ENCODE measurements at regions not wholly inside any gene's neighbourhood (a gene's known extent, or its start where the extent isn't known, plus 50 kb on each side); places are given as distances from the start of the nearest gene placed in this dataset.

DNA sequence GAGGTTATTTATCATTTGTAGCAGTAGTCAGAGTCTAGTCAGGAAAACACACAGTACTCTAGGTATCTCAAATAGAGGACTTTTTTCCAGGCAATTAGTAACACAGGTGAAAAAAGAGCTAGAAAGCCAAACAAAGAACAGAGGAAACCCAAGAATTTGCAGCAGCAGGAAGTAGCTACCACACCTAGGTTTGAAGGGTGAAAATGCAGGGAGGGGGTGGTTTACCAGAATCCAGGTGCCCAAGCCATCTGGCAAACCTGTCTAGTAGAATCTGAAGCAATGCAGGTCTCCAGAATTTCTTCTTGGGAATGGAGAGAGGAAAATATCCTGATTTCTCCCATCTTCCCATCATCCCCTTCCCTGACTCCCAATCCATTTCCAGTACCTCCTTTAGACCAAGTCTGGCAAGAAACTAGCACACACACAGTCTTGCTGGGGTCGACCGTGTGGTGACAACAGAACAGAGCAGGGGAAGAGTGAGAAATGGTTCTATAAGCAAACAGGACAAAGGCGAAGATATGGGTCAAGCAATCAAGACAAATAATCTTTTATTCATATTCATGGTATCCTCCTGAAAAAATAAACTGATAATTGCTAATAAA lies 231.9 kb upstream of the MMADHC start:
- TF ChIP-seq CTCF (IDR thresholded peaks at IDR 0.05) = no peak
- no peak for TF ChIP-seq POLR2A (IDR thresholded peaks at IDR 0.05)
